HG02885 (cell line): ENCODE measurements at regions not wholly inside any gene's neighbourhood (a gene's known extent, or its start where the extent isn't known, plus 50 kb on each side); places are given as distances from the start of the nearest gene placed in this dataset.

Experiments
- ATAC-seq: cut with Tn5 transposase; IDR thresholded peaks from one replicate; pipeline ENCODE4 v1.9.1; 2021; ENCODE audit warnings: mild to moderate bottlenecking; ENCODE audit not compliant: unreplicated experiment, poor library complexity

DNA sequence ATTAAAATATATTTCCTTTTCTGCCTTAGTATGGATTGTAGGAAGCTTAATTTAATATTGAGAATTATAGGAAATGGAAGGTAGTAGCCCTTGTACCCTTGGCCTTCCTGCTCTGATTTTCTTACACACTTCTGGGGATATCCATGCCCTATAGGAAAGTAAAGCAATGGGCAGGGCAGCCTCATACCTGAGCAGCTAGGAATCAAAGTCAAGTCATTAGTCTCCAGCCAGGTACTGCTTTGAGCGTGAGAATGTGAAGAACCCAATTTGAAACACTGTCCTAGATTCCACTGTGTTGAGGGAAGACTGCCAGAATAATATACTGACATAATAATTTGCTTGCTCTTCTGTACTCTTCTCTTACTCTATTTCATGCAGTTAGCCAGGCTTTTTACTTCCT, 51.0 kb upstream of the L3MBTL3 start:
- ATAC-seq: no peak

DNA sequence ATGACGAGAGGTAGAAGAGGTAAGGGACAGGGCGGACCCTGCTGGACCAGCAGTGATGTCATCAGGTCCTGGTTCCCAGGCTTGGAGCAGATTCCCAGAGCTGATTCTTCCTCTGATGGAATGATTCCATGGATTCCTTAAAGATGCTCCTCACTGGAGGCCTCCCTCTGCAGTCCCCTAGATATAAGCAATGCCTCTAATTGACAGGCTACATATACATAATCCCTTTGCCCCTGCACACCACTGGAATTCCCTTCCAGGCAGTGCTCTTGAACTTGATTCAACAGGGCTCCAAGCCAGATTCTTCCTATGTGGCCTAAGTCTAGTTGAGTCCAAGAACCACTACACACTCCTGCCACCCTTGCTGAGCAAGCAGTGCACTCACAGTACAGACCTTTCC, 52.3 kb upstream of the L3MBTL3 start:
- no peak for ATAC-seq

DNA sequence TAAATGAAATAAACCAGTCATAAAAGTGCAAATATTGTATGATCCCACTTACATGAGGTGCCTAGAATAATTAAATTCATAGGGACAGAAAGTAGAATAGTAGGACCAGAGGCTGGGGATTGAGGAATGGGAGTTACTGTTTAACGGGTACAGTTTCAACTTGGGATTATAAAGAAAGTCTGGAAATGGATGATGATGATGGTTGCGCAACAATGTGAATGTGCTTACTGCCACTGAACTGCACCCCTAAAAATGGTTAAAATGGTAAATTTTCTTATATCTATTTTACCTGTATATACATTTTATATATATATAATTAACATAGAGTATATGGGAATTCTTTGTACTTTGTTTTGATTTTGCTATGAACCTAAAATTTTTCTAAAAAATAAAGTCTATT, 53.3 kb upstream of the L3MBTL3 start:
- no peak for ATAC-seq

DNA sequence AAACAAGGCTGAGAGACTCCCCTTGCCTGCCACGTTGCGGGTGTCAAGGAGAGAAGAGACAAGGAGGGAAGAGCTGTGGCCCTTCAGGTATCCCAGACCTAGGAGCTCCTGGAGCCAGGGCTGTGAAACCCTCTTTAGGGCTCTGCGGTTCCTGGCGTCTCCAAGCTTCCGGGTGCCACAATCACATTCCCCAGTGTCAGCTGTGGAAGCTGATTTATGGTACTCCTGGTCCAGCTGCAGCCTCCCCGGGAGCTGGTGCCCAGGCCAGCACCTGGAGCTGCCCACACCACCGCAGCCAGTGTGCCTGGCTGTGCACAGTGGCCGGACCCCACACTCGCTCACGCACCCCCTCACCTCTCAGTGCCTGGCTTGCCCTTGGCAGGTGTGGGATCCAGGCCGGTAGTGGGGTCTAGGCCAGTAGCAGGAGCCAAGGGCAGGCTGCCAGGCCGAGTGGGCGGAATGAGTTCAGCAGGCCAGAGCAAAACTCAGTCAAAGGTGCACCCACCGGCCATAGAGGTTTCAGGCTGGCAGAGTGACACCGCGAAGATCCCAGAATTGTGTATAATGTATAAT, 58.9 kb upstream of the L3MBTL3 start:
- ATAC-seq: no peak

DNA sequence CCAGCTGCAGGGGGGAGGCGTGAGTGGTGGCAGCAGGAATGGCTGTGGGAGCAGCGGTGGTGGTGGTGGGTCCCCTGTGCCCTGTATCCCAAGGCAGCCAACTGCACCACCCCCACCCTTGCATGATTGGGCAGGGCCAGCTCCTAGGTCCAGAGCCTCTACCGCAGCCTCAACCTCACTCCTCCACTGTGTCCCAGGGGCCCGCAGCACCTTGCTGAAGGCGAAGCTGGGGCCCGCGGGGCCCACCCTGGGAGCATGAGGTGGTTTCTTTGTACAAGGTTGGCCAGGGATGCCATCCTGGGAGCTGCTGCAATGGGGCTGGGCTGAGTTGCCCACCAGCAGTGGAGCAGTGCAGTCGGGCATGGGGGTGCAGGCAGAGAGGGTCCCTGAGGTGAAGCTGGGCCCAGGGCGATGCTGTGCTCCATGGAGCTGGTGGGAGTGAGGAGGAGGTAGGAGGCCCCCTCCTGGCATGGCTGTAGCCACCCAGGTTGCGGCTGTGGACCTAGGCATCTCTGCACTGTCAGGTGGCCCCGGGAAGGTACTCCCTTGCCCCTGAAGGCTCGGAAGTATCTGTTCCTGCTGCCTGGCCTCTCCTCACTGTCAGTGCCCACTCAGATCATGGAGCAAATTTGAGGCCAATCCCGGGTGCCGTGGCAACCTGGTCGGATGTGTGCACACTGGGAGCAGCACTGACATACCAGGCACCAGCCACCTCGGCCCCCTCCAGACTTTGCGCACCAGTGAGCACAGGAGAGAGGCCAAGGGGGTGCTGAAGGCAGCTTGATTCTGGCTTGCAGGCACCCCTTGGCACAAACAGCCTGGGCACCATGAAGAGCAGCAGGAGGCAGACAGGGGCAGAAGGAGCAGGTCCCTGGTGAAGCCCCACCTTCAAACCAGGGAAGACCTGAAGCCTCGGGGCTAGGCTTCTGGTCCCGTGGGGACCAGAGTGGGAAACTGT, 60.2 kb upstream of the L3MBTL3 start:
- no peak for ATAC-seq

DNA sequence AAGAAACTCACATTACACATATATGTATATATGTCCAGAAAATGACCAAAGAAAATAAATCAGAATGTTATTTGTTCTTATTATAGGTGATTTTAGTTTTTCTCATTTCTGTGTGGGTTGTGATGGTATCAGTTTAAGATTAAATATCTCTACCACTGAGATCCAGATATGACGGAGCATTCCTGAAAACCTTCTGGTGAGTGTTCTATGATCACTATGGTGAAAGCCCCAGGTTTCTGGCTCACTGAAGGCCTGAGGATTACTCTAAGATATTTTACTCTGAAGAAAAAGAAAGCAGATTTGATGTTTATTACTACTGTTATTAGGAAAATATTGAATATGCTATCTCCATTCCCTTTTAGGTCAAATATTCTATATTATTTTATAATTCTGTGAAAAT, 62.8 kb upstream of the L3MBTL3 start:
- no peak for ATAC-seq

DNA sequence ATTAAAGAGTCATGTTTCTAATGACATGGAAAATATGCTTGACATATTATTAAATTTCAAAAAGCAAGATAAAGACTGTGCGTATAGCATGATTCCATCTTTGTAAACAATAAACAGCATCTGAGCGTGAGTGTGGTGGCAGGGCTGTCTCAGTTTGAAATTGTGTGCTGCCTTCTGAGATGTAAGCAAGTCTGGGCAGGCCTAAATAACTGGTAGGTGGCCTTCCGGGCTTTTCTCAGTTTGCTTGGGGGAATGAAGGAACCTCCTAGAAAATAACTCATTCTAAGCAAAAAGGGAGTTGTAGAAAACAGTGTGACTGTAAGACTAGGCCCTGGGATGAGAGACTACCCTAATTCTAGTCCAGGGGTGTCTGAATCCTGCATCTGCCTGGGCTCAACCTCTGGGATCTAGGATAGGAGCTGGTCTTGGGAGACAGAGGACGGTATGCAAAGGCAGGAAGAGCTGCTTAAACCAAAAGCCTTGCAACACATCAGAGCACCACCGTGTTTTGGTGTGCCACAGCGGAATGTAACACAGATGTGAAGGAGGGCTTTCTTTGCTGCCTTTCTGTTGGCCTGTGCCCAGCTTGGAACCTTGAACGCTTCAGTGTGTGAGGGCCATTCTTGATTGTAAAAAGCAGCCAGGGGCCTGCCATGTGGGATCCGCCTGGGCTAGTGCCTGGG, 63.5 kb upstream of the L3MBTL3 start:
- ATAC-seq: no peak

DNA sequence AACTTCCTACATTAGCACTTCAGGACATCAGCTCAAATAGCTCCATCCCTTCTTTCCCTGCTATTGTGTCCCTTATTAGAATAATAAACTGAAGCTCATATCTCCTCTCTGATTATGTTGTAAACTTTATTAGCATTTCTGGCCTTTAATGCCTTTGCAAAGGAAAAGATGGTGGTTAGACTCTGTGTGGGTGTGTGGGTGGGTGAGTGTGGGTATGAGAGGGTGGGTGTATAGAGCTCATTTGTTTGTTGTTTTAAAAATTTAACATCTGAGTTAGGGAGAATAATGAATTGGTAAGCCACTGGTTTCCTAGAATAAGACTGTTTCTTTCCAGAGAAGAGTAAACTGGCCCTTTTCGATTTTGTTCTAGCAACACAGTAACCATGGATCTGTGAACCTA, 70.6 kb upstream of the L3MBTL3 start:
- ATAC-seq: no peak

DNA sequence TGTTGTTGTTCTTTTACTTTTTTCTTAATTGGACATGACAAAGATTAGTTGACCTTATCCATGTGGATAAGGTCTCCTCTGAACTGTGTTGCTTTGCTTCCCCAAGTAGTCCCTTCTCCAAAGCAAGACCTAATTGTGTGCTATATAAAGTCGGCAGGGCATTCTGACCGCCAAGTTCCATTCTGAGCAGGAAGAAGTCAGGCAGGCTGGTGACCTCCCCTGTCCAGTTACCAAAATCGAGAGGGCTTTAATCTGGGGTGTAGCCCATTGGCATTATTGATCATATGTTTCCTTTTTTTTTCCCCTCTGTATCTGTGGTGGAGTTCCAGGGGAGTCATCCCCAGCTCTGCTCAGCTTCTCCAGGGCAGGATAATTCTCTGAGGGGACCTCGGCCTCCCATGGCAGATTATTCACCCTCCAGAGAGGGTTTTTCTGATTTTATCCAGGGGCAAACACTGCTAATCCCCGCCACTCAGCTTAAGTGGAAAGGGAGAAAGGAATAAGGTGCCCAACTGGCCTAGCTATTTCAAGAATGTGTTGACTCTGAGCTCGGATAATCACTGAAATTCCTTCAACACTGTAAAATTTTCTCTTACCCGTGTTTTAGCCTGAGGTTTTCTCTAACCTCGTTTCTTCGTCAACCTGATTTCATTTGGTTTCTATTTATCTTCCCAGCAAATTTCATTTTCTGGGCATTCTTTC, 71.8 kb upstream of the L3MBTL3 start:
- no peak for ATAC-seq

DNA sequence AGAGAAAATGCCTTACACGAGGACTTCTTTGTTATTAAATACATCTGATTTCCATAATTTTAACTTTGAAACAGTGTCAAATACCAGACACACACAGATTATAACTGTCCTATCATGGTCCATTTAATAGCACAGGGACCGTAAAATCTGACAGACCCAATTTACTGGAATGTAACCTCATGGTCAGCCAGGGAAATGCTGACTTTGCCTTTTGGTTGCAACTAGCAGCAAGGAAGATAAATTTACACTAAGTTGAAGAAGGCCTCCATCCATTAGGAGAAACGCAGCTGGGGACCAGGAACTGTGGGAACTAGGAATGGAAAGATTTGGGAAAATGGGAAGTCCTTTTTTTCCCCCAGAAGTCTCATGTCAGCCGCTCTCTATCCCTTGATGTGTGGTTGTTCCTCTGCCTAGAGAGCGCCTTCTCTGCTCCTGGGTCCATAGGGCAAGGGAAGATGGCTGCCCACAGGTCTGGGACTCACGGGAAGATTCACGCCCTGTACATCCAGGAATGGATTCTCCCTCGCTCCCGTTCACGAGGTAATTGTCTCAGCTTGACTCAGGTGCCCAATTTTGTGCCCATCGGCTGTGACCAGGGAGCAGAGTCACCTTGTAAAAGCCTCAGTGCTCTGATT, 74.6 kb upstream of the L3MBTL3 start:
- ATAC-seq: no peak

DNA sequence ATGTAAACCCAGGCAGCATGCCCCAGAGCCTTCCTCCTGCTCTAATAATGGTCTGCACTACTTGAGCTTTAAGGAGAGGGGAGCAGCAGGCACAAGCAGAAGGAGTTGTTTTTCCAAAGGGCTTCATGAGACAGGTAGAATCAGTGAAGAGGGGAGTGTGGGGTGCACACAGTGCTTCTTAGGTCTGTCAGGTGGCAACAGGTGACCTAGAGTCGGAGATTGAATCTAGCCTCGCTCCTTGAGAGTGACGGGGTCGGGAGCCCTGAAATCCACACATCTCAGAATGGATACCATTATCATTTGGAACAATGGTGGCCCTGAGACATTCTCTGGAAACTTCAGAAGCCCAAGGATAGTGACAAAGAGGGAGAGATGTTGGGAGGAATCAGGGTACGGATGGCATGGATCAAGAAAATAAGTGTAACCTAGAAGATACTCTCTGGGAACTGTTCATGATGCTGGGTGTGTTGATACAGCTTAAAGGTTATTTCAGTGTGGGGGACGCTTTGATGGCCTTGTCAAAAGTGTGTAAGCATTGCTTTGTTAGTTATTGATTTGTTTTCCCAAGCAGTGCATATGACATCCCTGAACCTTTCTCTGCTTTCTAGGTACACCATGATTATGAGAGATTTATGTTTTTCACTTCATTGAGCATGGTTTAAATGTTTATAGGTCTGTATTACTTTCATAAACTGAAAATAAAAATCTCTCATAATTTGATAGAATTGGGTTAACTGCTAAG, 77.8 kb upstream of the L3MBTL3 start:
- ATAC-seq: no peak

DNA sequence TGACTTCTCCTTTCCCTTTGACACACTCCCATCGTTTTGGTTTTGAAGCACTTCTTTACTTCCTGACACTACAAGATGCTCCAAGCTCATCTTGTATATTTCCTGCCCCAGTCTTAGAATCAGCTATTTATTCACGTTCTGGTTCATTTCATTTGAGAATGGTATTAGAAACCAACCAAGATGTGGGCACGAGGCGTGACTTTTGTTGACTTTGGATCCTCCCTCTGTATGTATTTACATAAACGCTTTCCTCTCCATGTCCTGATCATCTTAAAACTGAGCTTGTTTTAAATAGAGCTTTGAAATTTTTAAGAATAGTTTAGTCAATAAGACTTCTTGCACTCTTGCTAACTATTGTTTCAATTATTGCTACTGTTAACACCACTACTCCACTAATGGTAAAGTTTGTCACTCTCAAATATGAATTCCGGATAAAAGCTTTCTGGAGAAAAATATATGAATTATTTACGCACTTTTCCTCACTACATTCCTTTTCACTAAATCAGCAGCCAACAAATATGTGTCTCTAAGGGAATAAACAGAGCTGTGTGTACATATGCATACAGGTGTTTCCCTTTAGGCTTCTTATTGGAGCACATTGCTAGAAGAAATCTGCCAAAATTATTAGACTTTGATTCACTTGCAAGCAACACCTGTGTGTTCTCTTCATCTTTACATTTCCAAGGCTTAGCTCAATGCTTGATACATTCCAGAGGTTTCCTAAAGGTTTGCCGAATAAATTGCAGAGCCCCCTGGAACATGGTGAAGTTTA, 77.3 kb upstream of the TMEM244 start:
- ATAC-seq: no peak

DNA sequence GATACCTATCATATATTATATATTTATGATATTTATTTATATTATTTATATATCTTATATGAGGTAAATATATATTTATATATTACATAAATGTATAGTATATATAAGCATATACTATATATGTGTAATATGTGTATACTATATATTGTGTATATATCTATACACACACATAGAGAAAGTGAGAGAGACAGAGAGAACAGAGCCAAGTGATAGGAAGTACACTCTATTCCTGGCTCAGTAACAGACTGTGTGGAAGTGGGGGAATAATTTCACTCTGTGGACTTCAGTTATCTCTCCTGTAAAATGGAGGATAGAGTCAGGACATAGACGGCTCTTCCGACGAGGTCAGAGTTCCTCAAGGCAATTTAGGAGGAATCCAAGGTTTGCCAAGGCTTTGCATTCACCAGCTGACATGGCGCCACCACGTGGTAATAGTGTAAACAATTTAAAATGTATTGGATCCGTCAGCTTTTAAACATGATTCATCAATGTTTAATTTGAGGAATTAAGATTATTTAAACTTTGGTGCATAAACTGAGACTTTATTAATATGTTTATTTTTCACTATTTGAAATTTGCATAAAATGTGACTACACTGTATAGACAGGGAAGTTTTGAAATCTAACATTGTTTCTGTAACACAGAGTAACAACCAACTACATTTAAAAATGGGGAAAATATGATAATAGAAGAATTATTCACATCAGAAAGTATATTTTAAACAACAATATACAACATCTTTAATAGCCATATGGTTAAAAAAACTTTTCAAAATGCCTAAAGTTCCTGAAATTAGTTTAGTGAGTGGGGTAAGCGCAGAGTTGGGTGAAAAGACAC, 75.4 kb upstream of the TMEM244 start:
- ATAC-seq: peak; percentile 84

DNA sequence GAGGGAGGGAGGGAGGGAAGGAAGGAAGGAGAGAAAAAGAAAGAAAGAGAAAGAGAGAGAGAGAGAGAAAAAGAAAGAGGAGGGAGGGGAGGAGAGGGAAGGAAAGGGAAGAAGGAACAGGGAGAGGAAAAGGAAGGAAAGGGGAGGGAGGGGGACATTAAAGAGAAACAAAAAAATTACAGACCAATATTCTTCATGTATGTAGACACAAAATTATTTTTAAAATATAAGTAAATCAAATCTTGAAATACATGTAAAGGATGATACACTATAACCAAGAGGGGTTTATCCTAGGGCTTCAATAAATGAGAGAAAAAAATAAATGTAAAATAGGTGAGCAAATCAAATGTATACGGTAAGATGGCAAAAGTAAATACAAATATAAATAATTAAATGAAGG, 71.2 kb upstream of the TMEM244 start:
- no peak for ATAC-seq

DNA sequence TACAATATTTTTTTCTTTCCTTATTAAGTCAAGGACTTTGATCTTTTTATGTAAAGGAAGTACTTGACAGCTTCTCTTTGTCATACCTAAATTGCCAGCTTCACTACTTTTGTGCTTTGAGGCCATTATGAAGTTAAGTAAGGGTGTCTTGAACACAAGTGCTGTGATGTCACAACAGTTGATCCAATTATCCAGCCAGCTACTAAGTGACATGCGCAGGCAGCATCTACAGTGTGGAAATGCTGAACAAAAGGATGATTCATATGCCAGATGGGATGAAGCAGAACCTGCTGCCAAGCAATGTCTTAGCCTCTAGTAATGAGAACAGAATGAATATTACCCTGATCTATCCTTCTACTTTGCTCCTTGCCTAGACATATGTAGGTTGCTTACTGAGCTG, 68.3 kb upstream of the TMEM244 start:
- ATAC-seq: no peak

DNA sequence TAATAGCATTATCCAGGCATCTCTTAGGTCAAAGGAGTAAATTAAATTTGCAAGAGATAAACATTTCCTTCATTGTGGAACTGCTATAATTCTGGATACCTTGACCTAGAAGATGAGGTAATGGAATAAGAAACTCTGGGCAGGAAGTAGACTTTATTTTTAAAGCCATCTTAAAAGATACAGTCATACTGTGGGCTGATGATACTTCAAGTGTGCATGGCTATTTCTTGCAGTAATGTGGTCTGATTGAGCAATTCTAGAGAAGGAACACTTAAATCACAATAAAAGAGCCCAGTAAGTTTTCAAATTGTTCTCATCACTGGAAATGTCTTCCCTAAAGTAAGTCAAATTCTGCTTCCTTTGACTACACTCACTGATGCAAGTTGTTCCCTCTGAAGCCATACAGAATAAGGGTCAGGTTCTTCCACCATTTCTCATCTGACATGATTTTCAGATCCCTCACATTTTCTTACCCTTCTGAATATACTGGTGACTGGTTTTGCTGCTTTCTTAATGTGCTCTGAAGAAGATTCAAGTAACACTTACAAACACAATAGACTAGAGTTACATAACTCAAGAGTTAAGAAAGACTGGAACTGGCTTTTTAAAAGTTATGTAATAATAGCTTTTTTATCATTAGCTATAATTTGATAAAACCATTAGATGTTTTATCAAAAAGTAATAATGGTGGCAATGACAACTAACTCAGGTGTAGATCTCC, 62.6 kb upstream of the TMEM244 start:
- ATAC-seq: peak; percentile 83

DNA sequence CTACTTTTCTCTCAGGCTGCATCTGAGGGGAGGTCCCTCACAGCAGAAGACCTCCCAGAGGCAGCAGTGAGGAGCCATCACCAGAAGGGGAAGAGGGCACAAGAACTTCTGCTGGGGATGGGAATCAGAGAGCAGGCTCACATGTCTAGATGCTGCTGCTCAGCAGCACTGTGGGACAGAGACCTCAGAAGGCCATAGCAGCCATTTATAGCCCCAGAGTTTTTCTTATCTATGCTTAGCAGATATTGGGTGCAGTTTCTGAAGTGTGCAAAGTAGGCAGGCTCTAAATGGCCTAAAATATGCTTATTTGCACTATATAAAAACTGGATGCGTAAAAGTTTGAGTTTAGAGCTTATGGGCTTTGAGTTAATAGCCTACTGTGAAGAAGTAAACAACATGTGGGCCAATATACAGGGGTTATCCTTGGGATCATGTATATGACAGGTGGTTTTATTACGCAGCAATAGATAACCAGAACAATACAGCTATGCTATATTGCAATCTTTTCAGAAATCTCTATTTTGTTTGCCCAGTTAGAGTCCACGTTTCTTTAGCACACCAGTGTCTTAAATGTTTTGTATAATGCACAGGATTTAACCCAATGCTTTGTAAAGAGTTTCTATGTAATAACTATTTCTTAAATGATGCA, 60.2 kb upstream of the TMEM244 start:
- no peak for ATAC-seq
